ENCODE measurements at regions not wholly inside any gene's neighbourhood (a gene's known extent, or its start where the extent isn't known, plus 50 kb on each side); places are given as distances from the start of the nearest gene placed in this dataset.

DNA sequence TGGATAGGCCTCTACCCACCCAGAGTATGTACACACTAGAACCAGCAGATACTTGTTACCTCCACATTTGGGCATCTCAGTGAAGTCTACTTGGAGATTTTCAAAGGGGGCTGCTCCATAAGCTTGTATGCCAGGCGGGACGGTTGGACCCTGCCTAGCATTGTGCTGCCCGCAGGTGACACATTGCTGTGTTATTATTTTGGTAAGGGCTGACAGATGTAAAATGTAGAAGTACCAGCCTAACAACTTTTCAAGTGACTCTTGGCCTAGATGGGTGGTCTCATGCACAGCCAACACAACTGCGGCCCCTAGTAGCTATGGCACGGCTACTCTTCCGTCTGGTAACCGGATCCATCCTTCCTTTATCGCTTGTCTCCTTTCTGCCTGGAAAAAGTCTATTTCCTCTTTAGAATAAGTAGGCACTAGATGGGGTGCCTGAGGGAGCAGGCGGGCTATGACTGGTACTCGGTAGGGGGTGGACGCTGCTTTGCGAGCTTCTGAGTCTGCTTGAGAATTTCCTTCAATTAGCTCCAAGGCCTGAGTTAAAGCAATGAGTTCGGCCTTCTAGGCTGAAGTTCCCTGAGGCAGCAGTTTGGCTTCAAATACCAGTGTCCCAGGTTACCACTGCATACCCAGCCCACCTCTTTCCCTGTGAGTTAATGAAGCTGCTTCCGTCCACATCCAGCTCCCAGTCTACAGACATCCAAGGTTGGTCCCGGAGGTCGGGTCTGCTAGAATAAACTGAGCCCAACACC is 405.3 kb downstream of the TGFB2 start:
- TF ChIP-seq EZH2 (conservative IDR thresholded peaks at IDR 0.05; ENCODE audit: low read depth, low read length): no peak
- no peak for TF ChIP-seq POLR2A (IDR thresholded peaks at IDR 0.05; ENCODE audit: insufficient read depth in 1 of 2, low read depth in 2 of 2, low read length in 2 of 2)
- TF ChIP-seq, protein P1, sequence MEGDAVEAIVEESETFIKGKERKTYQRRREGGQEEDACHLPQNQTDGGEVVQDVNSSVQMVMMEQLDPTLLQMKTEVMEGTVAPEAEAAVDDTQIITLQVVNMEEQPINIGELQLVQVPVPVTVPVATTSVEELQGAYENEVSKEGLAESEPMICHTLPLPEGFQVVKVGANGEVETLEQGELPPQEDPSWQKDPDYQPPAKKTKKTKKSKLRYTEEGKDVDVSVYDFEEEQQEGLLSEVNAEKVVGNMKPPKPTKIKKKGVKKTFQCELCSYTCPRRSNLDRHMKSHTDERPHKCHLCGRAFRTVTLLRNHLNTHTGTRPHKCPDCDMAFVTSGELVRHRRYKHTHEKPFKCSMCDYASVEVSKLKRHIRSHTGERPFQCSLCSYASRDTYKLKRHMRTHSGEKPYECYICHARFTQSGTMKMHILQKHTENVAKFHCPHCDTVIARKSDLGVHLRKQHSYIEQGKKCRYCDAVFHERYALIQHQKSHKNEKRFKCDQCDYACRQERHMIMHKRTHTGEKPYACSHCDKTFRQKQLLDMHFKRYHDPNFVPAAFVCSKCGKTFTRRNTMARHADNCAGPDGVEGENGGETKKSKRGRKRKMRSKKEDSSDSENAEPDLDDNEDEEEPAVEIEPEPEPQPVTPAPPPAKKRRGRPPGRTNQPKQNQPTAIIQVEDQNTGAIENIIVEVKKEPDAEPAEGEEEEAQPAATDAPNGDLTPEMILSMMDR (CRISPR knock-in tag; IDR thresholded peaks at IDR 0.05): no peak
- TF ChIP-seq EP300 (IDR thresholded peaks at IDR 0.05; ENCODE audit: low read depth in 2 of 2, low read length in 2 of 2): no peak
- no peak for TF ChIP-seq EP300 (CRISPR knock-in tag; IDR thresholded peaks at IDR 0.05; ENCODE audit: borderline replicate concordance)
- no peak for TF ChIP-seq BHLHE40 (IDR thresholded peaks at IDR 0.05; ENCODE audit: low read length)

Measured in HepG2 (cell line).